ENCODE measurements at regions not wholly inside any gene's neighbourhood (a gene's known extent, or its start where the extent isn't known, plus 50 kb on each side); places are given as distances from the start of the nearest gene placed in this dataset.

GRCh38 chr16:13839577-13839976, 80.4 kb upstream of the ERCC4 start:
- TF ChIP-seq YY1 (IDR thresholded peaks at IDR 0.05) (no peak), REST (IDR thresholded peaks at IDR 0.05) (no peak), RXRA (IDR thresholded peaks at IDR 0.05) (no peak), FOXA1 (IDR thresholded peaks at IDR 0.05) (no peak), FOXA2 (IDR thresholded peaks at IDR 0.05) (no peak), JUND (IDR thresholded peaks at IDR 0.05) (no peak), ZBTB33 (IDR thresholded peaks at IDR 0.05) (no peak), HNF4G (IDR thresholded peaks at IDR 0.05) (no peak), TAF1 (conservative IDR thresholded peaks at IDR 0.05) (no peak), RAD21 (IDR thresholded peaks at IDR 0.05) (no peak), CTCF (IDR thresholded peaks at IDR 0.05; ENCODE audit: low read depth, low read length, missing input control) (no peak), MAX (IDR thresholded peaks at IDR 0.05) (no peak)
- no peaks in the 10 kb centered on the region for H3K9me3 ChIP-seq (ENCODE audit: control insufficient read depth in 4 of 4, low read length in 3 of 4)
- no peak for DNase-seq (ENCODE audit: low spot score)

GRCh38 chr16:13845232-13845631, 74.7 kb upstream of the ERCC4 start:
- H3K9me3 ChIP-seq (ENCODE audit: control insufficient read depth in 4 of 4, low read length in 3 of 4), result no peaks in the 10 kb centered on the region
- no peaks in the 10 kb centered on the region for H3K27me3 ChIP-seq (ENCODE audit: control insufficient read depth in 4 of 4, insufficient read depth in 4 of 4, low read length in 3 of 4)
- no peak for TF ChIP-seq REST (IDR thresholded peaks at IDR 0.05)
- peak; percentile 32 for TF ChIP-seq YY1 (IDR thresholded peaks at IDR 0.05)
- peak in 1 of 2 donors; percentile 66 for TF ChIP-seq RXRA (IDR thresholded peaks at IDR 0.05)
- no peak for TF ChIP-seq ATF3 (IDR thresholded peaks at IDR 0.05)
- TF ChIP-seq MAX (IDR thresholded peaks at IDR 0.05), result peak; percentile 48
- TF ChIP-seq JUND (IDR thresholded peaks at IDR 0.05), result no peak
- TF ChIP-seq CTCF (IDR thresholded peaks at IDR 0.05; ENCODE audit: low read depth, low read length, missing input control), result no peak
- no peak for TF ChIP-seq SP1 (IDR thresholded peaks at IDR 0.05)
- peak; percentile 33 to 63 for TF ChIP-seq HNF4A (conservative IDR thresholded peaks at IDR 0.05)
- peak; percentile 45 for TF ChIP-seq FOXA2 (IDR thresholded peaks at IDR 0.05)
- no peak for TF ChIP-seq FOXA1 (IDR thresholded peaks at IDR 0.05)
- no peak for TF ChIP-seq RAD21 (IDR thresholded peaks at IDR 0.05)
- no peak for DNase-seq (ENCODE audit: low spot score)
- H3K36me3 ChIP-seq (ENCODE audit: control insufficient read depth in 4 of 4, insufficient read depth in 3 of 4, low read depth in 1 of 4, low read length in 3 of 4), result no peaks in the 10 kb centered on the region
- H3K4me3 ChIP-seq (ENCODE audit: low read depth in 1 of 3, low read length in 3 of 3), result no peak overlapping the region
- H3K9ac ChIP-seq (ENCODE audit: low read depth in 1 of 2, low read length in 2 of 2), result no peak overlapping the region
- 39% methylated on average over 2 of the region's 2 CpGs for WGBS
- no peak overlapping the region for H3K27ac ChIP-seq (ENCODE audit: low read depth in 1 of 2, low read length in 2 of 2)
- peaks cover 0 to 7% (median 6%) of the 10 kb centered on the region in 4 donors for H3K4me1 ChIP-seq (ENCODE audit: control insufficient read depth in 4 of 4, insufficient read depth in 4 of 4, low read length in 3 of 4)

More at GRCh38 chr16:13839577-13839976, 80.4 kb upstream of the ERCC4 start:
- Histone ChIP-seq H3K4me3 (ENCODE audit: low read depth in 1 of 3, low read length in 3 of 3) (no peak overlapping the region), H3K9ac (ENCODE audit: low read depth in 1 of 2, low read length in 2 of 2) (no peak overlapping the region), H3K4me1 (ENCODE audit: control insufficient read depth in 4 of 4, insufficient read depth in 4 of 4, low read length in 3 of 4) (no peaks in the 10 kb centered on the region), H3K27ac (ENCODE audit: low read depth in 1 of 2, low read length in 2 of 2) (no peak overlapping the region), H3K27me3 (ENCODE audit: control insufficient read depth in 4 of 4, insufficient read depth in 4 of 4, low read length in 3 of 4) (no peaks in the 10 kb centered on the region), H3K36me3 (ENCODE audit: control insufficient read depth in 4 of 4, insufficient read depth in 3 of 4, low read depth in 1 of 4, low read length in 3 of 4) (no peaks in the 10 kb centered on the region)
- 90% methylated on average over 3 of the region's 3 CpGs for WGBS

All from liver (tissue), 8 donors.